Ectodermal cell (in vitro differentiated cells): ENCODE measurements at regions not wholly inside any gene's neighbourhood (a gene's known extent, or its start where the extent isn't known, plus 50 kb on each side); places are given as distances from the start of the nearest gene placed in this dataset.

Source experiments
- H3K27ac ChIP-seq: 2 replicates; pipeline ENCODE4 v1.7.0; 2013; ENCODE audit warnings: mild to moderate bottlenecking, low read depth, low read length; ENCODE audit not compliant: insufficient read depth, poor library complexity, severe bottlenecking
- H3K27me3 ChIP-seq: 2 replicates; pipeline ENCODE4 v1.7.0; 2013; ENCODE audit warnings: mild to moderate bottlenecking, low read length; ENCODE audit not compliant: insufficient read depth, control insufficient read depth, poor library complexity, severe bottlenecking
- H3K36me3 ChIP-seq: one replicate; pipeline ENCODE4 v1.7.0; 2013; ENCODE audit warnings: low read length; ENCODE audit not compliant: control insufficient read depth, insufficient read depth
- H3K4me1 ChIP-seq: one replicate; pipeline ENCODE4 v1.7.0; 2013; ENCODE audit warnings: low read length; ENCODE audit not compliant: control insufficient read depth, insufficient read depth
- H3K4me3 ChIP-seq: 2 replicates; pipeline ENCODE4 v1.7.0; 2013; ENCODE audit warnings: low read depth, low read length, control low read depth; ENCODE audit not compliant: insufficient read depth
- H3K9me3 ChIP-seq: 2 replicates; pipeline ENCODE4 v1.7.0; 2013; ENCODE audit warnings: mild to moderate bottlenecking, low read length, moderate library complexity; ENCODE audit not compliant: control insufficient read depth
- WGBS, 2 experiments: methylation state at CpG; one replicate each; pipeline ENCODE4 v1.1.7; 2013; ENCODE audit warnings: missing lambda C conversion rate in 2 of 2; 5-methylcytosine and 5-hydroxymethylcytosine counted together

- no peaks in the 10 kb centered on the region for H3K36me3 ChIP-seq
- H3K4me1 ChIP-seq: peaks cover 13% of the 10 kb centered on the region
- no peak overlapping the region for H3K27ac ChIP-seq
- no peaks in the 10 kb centered on the region for H3K9me3 ChIP-seq
- WGBS, 2 experiments: 55 to 59% methylated on average over 9 of the region's 9 CpGs
- H3K27me3 ChIP-seq: no peaks in the 10 kb centered on the region
- no peak overlapping the region for H3K4me3 ChIP-seq
Measured at GRCh38 chr2:217478831-217479455, 523.9 kb downstream of the TNS1 start.

- Histone ChIP-seq H3K36me3 (no peaks in the 10 kb centered on the region), H3K4me1 (peaks cover 13% of the 10 kb centered on the region), H3K27me3 (no peaks in the 10 kb centered on the region), H3K9me3 (no peaks in the 10 kb centered on the region), H3K27ac (no peak overlapping the region), H3K4me3 (no peak overlapping the region)
Measured at GRCh38 chr2:217477583-217477982, 525.2 kb downstream of the TNS1 start.

- H3K27me3 ChIP-seq: no peaks in the 10 kb centered on the region
- no peaks in the 10 kb centered on the region for H3K9me3 ChIP-seq
- H3K36me3 ChIP-seq: no peaks in the 10 kb centered on the region
- WGBS, 2 experiments: 95 to 97% methylated on average over 4 of the region's 4 CpGs
- peaks cover 13% of the 10 kb centered on the region for H3K4me1 ChIP-seq
- no peak overlapping the region for H3K27ac ChIP-seq
- H3K4me3 ChIP-seq: no peak overlapping the region
Measured at GRCh38 chr2:217475791-217476190, 527.0 kb downstream of the TNS1 start.

GRCh38 chr2:217475101-217475500, 527.7 kb downstream of the TNS1 start:
- 88 to 93% methylated on average over 2 of the region's 2 CpGs for WGBS, 2 experiments

GRCh38 chr2:217471319-217471718, 531.5 kb downstream of the TNS1 start:
- H3K9me3 ChIP-seq: no peaks in the 10 kb centered on the region
- H3K4me3 ChIP-seq: no peak overlapping the region
- WGBS, 2 experiments: 95 to 100% methylated on average over 1 of the region's 1 CpG
- H3K36me3 ChIP-seq: no peaks in the 10 kb centered on the region
- H3K27me3 ChIP-seq: no peaks in the 10 kb centered on the region
- no peaks in the 10 kb centered on the region for H3K4me1 ChIP-seq
- no peak overlapping the region for H3K27ac ChIP-seq

More at GRCh38 chr2:217475101-217475500, 527.7 kb downstream of the TNS1 start:
- Histone ChIP-seq H3K27me3 (no peaks in the 10 kb centered on the region), H3K4me3 (no peak overlapping the region), H3K27ac (no peak overlapping the region), H3K9me3 (no peaks in the 10 kb centered on the region), H3K36me3 (no peaks in the 10 kb centered on the region), H3K4me1 (peaks cover 13% of the 10 kb centered on the region)

- H3K4me3 ChIP-seq: no peak overlapping the region
- H3K4me1 ChIP-seq: no peaks in the 10 kb centered on the region
- WGBS, 2 experiments: 94 to 97% methylated on average over 2 of the region's 2 CpGs
- H3K9me3 ChIP-seq: no peaks in the 10 kb centered on the region
- no peak overlapping the region for H3K27ac ChIP-seq
- H3K36me3 ChIP-seq: no peaks in the 10 kb centered on the region
- no peaks in the 10 kb centered on the region for H3K27me3 ChIP-seq
Measured at GRCh38 chr2:217469203-217469810, 533.5 kb downstream of the TNS1 start.

GRCh38 chr2:217468042-217468830, 534.6 kb downstream of the TNS1 start:
- H3K27ac ChIP-seq: no peak overlapping the region
- no peaks in the 10 kb centered on the region for H3K9me3 ChIP-seq
- no peaks in the 10 kb centered on the region for H3K36me3 ChIP-seq
- 86 to 89% methylated on average over 1 to 2 of the region's 2 CpGs for WGBS, 2 experiments
- no peak overlapping the region for H3K4me3 ChIP-seq
- H3K4me1 ChIP-seq: no peaks in the 10 kb centered on the region
- no peaks in the 10 kb centered on the region for H3K27me3 ChIP-seq

GRCh38 chr2:217467331-217467730, 535.5 kb downstream of the TNS1 start:
- H3K27me3 ChIP-seq: no peaks in the 10 kb centered on the region
- 92 to 93% methylated on average over 6 to 8 of the region's 8 CpGs for WGBS, 2 experiments

GRCh38 chr2:217466805-217467204, 536.0 kb downstream of the TNS1 start:
- no peak overlapping the region for H3K4me3 ChIP-seq
- WGBS, 2 experiments: 87 to 89% methylated on average over 5 of the region's 5 CpGs
- no peaks in the 10 kb centered on the region for H3K9me3 ChIP-seq
- no peaks in the 10 kb centered on the region for H3K36me3 ChIP-seq
- no peaks in the 10 kb centered on the region for H3K27me3 ChIP-seq
- H3K27ac ChIP-seq: no peak overlapping the region
- no peaks in the 10 kb centered on the region for H3K4me1 ChIP-seq

More at GRCh38 chr2:217467331-217467730, 535.5 kb downstream of the TNS1 start:
- no peaks in the 10 kb centered on the region for H3K36me3 ChIP-seq
- H3K27ac ChIP-seq: no peak overlapping the region
- H3K4me1 ChIP-seq: no peaks in the 10 kb centered on the region
- H3K9me3 ChIP-seq: no peaks in the 10 kb centered on the region
- no peak overlapping the region for H3K4me3 ChIP-seq

GRCh38 chr2:217466104-217466503, 536.7 kb downstream of the TNS1 start:
- H3K36me3 ChIP-seq: no peaks in the 10 kb centered on the region
- whole genome bisulfite sequencing, 2 experiments: 96 to 97% methylated on average over 4 of the region's 4 CpGs
- H3K27me3 ChIP-seq: no peaks in the 10 kb centered on the region
- no peaks in the 10 kb centered on the region for H3K4me1 ChIP-seq
- H3K9me3 ChIP-seq: no peaks in the 10 kb centered on the region
- H3K27ac ChIP-seq: no peak overlapping the region
- H3K4me3 ChIP-seq: no peak overlapping the region
